Smooth muscle cell (in vitro differentiated cells): ENCODE measurements at regions not wholly inside any gene's neighbourhood (a gene's known extent, or its start where the extent isn't known, plus 50 kb on each side); places are given as distances from the start of the nearest gene placed in this dataset.
A peak's percentile ranks its signal among the peaks of the same experiment; 100 is the strongest.

ENCODE experiments used
- DNase-seq: peaks from one replicate; lab custom pipeline; 2025; ENCODE audit not compliant: unreplicated experiment; lab: John Stamatoyannopoulos, UW
- H2AFZ ChIP-seq: fragments of 200-600 bp; sonication (generic); 2 replicates; pipeline ENCODE4 v1.6.0; 2016; ENCODE audit warnings: antibody characterized with exemption, low read depth, mild to moderate bottlenecking
- H3F3A ChIP-seq: fragments of 200-600 bp; sonication (generic); 2 replicates; pipeline ENCODE4 v1.6.0; 2017; ENCODE audit warnings: antibody characterized with exemption, low read depth
- H3K27ac ChIP-seq: fragments of 200-600 bp; sonication (generic); 2 replicates; pipeline ENCODE4 v1.5.1; 2016; ENCODE audit warnings: low read depth, mild to moderate bottlenecking
- H3K27me3 ChIP-seq: fragments of 200-600 bp; sonication (generic); 2 replicates; pipeline ENCODE4 v1.6.1; 2016; ENCODE audit warnings: low read depth, mild to moderate bottlenecking
- H3K36me3 ChIP-seq: fragments of 200-600 bp; sonication (generic); 2 replicates; pipeline ENCODE4 v1.5.1; 2016; ENCODE audit warnings: low read depth
- H3K4me1 ChIP-seq: fragments of 200-600 bp; sonication (generic); 2 replicates; pipeline ENCODE4 v1.5.1; 2016; ENCODE audit warnings: low read depth
- H3K4me2 ChIP-seq: fragments of 200-600 bp; sonication (generic); 2 replicates; pipeline ENCODE4 v1.6.0; 2016; ENCODE audit warnings: mild to moderate bottlenecking
- H3K4me3 ChIP-seq: fragments of 200-600 bp; sonication (generic); 2 replicates; pipeline ENCODE4 v1.5.1; 2016; ENCODE audit warnings: mild to moderate bottlenecking
- H3K79me2 ChIP-seq: fragments of 200-600 bp; sonication (generic); 2 replicates; pipeline ENCODE4 v1.6.0; 2016; ENCODE audit warnings: low read depth, mild to moderate bottlenecking
- H3K9ac ChIP-seq: fragments of 200-600 bp; sonication (generic); 2 replicates; pipeline ENCODE4 v1.6.0; 2016; ENCODE audit warnings: low read depth
- H3K9me3 ChIP-seq: fragments of 200-600 bp; sonication (generic); replicated peaks from 2 replicates; pipeline ENCODE4 v1.5.1; 2016; ENCODE audit warnings: low read depth
- H4K20me1 ChIP-seq: fragments of 200-600 bp; sonication (generic); 2 replicates; pipeline ENCODE4 v1.6.0; 2016; ENCODE audit warnings: low read depth
- WGBS: methylation state at CpG from one replicate; pipeline ENCODE4 v1.1.7; 2016; ENCODE audit warnings: low lambda C conversion rate; 5-methylcytosine and 5-hydroxymethylcytosine counted together
- TF ChIP-seq, protein P1 (sequence below): fragments of 200-600 bp; sonication (generic); IDR thresholded peaks from 2 replicates; pipeline ENCODE4 v1.5.1; 2017; ENCODE audit warnings: borderline replicate concordance, mild to moderate bottlenecking, antibody characterized with exemption; ENCODE audit not compliant: insufficient read depth, poor library complexity, severe bottlenecking

DNA sequence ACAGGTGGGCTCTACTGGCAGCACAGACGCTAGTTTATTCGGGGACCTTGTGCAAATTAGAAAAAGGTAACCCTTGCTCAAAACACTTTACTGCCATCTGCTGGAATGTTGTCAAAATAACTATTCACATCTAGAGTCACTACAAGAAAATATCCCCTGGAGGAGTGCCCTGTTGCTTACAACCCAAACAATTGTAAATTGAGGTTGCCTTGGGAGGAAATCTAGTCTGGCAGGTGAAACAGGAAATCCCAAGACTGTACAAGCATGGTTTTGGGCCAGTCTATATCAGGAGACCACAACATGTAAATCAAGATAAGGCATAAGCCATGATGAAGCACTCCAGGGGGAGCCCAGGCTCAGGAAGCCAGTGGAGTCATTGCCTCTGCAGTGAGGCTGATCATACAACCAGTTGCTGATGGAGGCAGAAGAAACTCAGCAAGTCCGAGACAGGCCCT lies 136.8 kb upstream of the ACP3 start:
- DNase-seq, result no peak

DNA sequence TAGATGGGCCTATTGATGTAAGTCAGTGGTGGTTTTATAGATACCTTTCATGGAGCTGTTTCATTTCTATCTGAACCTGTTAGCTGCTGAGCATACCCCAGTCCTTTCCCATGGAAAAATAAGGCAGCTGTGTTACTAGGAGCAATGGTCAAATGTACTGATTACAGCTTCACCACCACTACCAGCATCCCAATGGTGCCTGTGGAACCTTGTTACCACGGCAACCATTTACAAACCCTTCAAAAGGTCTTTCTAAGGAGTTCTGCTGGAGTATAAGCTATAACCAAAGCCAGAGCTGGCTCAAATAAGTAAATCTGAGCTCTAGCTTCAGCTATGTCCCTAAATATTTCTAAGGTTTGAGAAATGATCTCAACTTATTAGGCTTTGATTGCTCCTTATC lies 133.4 kb upstream of the ACP3 start:
- H3F3A ChIP-seq, result no peaks in the 10 kb centered on the region
- no peak overlapping the region for H3K27ac ChIP-seq
- H3K27me3 ChIP-seq, result peaks cover 23% of the 10 kb centered on the region
- 65% methylated on average over 1 of the region's 1 CpG for WGBS
- no peaks in the 10 kb centered on the region for H3K36me3 ChIP-seq
- H3K4me3 ChIP-seq, result no peak overlapping the region
- H3K4me2 ChIP-seq, result no peak overlapping the region
- no peaks in the 10 kb centered on the region for H3K4me1 ChIP-seq
- H3K9ac ChIP-seq, result no peak overlapping the region
- no peaks in the 10 kb centered on the region for H3K9me3 ChIP-seq
- H3K79me2 ChIP-seq, result no peaks in the 10 kb centered on the region
- H4K20me1 ChIP-seq, result no peaks in the 10 kb centered on the region
- no peak overlapping the region for H2AFZ ChIP-seq
- no peak for DNase-seq
- TF ChIP-seq, protein P1, sequence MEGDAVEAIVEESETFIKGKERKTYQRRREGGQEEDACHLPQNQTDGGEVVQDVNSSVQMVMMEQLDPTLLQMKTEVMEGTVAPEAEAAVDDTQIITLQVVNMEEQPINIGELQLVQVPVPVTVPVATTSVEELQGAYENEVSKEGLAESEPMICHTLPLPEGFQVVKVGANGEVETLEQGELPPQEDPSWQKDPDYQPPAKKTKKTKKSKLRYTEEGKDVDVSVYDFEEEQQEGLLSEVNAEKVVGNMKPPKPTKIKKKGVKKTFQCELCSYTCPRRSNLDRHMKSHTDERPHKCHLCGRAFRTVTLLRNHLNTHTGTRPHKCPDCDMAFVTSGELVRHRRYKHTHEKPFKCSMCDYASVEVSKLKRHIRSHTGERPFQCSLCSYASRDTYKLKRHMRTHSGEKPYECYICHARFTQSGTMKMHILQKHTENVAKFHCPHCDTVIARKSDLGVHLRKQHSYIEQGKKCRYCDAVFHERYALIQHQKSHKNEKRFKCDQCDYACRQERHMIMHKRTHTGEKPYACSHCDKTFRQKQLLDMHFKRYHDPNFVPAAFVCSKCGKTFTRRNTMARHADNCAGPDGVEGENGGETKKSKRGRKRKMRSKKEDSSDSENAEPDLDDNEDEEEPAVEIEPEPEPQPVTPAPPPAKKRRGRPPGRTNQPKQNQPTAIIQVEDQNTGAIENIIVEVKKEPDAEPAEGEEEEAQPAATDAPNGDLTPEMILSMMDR, result no peak

More for the DNA sequence above, 136.8 kb upstream of the ACP3 start:
- Histone ChIP-seq H3K27ac (no peak overlapping the region), H3K9me3 (no peaks in the 10 kb centered on the region), H3K4me3 (no peak overlapping the region), H3K9ac (no peak overlapping the region), H3K27me3 (peaks cover 14% of the 10 kb centered on the region), H3K79me2 (no peaks in the 10 kb centered on the region), H2AFZ (no peak overlapping the region), H3F3A (no peaks in the 10 kb centered on the region), H3K4me1 (no peaks in the 10 kb centered on the region), H3K4me2 (no peak overlapping the region), H4K20me1 (no peaks in the 10 kb centered on the region), H3K36me3 (no peaks in the 10 kb centered on the region)
- TF ChIP-seq, protein P1, result peak; percentile 60
- 19% methylated on average over 3 of the region's 3 CpGs for WGBS

- TF ChIP-seq, protein P1, result no peak
- no peak overlapping the region for H3K27ac ChIP-seq
- 96% methylated on average over 2 of the region's 2 CpGs for WGBS
Observed at GRCh38 chr3:132187746-132188145, 129.5 kb upstream of the ACP3 start.

DNA sequence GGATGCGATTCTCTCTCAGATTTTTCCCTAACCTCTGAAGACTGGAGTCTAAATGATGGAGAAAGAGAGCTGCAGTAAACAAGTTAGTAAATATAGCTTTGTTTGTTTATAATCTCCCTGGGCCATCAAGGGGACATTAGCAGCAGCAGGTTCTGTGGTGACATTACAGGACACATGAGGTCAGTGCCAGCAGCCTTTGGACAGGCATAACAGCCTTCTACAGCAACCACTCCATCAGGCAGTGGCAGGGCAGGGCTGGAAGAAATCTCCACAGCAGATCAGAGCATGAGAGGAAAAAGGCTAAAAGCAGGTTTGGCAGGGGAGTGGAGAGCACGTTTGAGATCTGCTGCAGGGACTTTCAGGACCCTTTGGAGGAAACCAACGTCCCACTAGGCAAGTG lies 127.6 kb upstream of the ACP3 start:
- Histone ChIP-seq H3K9me3 (no peaks in the 10 kb centered on the region), H3K36me3 (no peaks in the 10 kb centered on the region), H2AFZ (no peak overlapping the region), H3K9ac (no peak overlapping the region), H3F3A (no peaks in the 10 kb centered on the region), H3K4me3 (no peak overlapping the region), H3K4me2 (no peak overlapping the region), H3K4me1 (no peaks in the 10 kb centered on the region), H3K27me3 (peaks cover 20% of the 10 kb centered on the region), H3K27ac (no peak overlapping the region), H3K79me2 (no peaks in the 10 kb centered on the region), H4K20me1 (no peaks in the 10 kb centered on the region)
- TF ChIP-seq, protein P1, result no peak
- DNase-seq, result no peak
- 33% methylated on average over 3 of the region's 3 CpGs for WGBS

More at GRCh38 chr3:132187746-132188145, 129.5 kb upstream of the ACP3 start:
- H3K4me1 ChIP-seq, result no peaks in the 10 kb centered on the region
- no peak overlapping the region for H3K4me3 ChIP-seq
- H3K79me2 ChIP-seq, result no peaks in the 10 kb centered on the region
- peaks cover 29% of the 10 kb centered on the region for H3K27me3 ChIP-seq
- no peak for DNase-seq
- no peak overlapping the region for H3K9ac ChIP-seq
- no peaks in the 10 kb centered on the region for H3K36me3 ChIP-seq
- H2AFZ ChIP-seq, result no peak overlapping the region
- H3F3A ChIP-seq, result no peaks in the 10 kb centered on the region
- H3K4me2 ChIP-seq, result no peak overlapping the region
- H3K9me3 ChIP-seq, result no peaks in the 10 kb centered on the region
- H4K20me1 ChIP-seq, result no peaks in the 10 kb centered on the region
